A673 (cell line): ENCODE measurements at regions not wholly inside any gene's neighbourhood (a gene's known extent, or its start where the extent isn't known, plus 50 kb on each side); places are given as distances from the start of the nearest gene placed in this dataset.

Experiments
- BruUV-seq: library from RNA; stranded (reverse); fragments of 400-500 nt; replicated peaks from 2 replicates; lab custom pipeline; 2021; lab: Mats Ljungman, UMichigan
- CTCF ChIA-PET: fragments of 300-600 bp; sonication (Branson Sonifier 250); formaldehyde crosslinking; loops from one replicate; lab custom pipeline; 2022; ENCODE audit warnings: antibody characterized with exemption; lab: Charles Lee
- POLR2A ChIA-PET: fragments of 300-600 bp; sonication (Branson Sonifier 250); formaldehyde crosslinking; loops from one replicate; lab custom pipeline; 2022; ENCODE audit warnings: antibody characterized with exemption; ENCODE audit not compliant: low non-redundant PET; lab: Charles Lee
- DNase-seq: peaks from one replicate; pipeline ENCODE4 v3.0.0-alpha.2; 2015; ENCODE audit warnings: low spot score
- H3K27ac ChIP-seq: fragments of 200-600 bp; sonication (generic); 2 replicates; pipeline ENCODE4 v1.5.1; 2016; ENCODE audit warnings: mixed run types, low read depth, mild to moderate bottlenecking, mixed read lengths, antibody characterized with exemption, low read length; ENCODE audit not compliant: poor library complexity, severe bottlenecking
- H3K27me3 ChIP-seq: fragments of 200-600 bp; sonication (generic); replicated peaks from 2 replicates; pipeline ENCODE4 v1.6.1; 2017; ENCODE audit warnings: mixed run types, low read depth, mild to moderate bottlenecking, mixed read lengths, antibody characterized with exemption, low read length; ENCODE audit not compliant: insufficient read depth, poor library complexity
- H3K36me3 ChIP-seq: fragments of 200-600 bp; sonication (generic); 2 replicates; pipeline ENCODE4 v1.6.1; 2016; ENCODE audit warnings: mixed run types, mild to moderate bottlenecking, mixed read lengths, antibody characterized with exemption, low read length; ENCODE audit not compliant: insufficient read depth, poor library complexity, severe bottlenecking
- H3K4me1 ChIP-seq: fragments of 200-600 bp; sonication (generic); 2 replicates; pipeline ENCODE4 v1.6.1; 2017; ENCODE audit warnings: mixed run types, mild to moderate bottlenecking, mixed read lengths, antibody characterized with exemption, low read length; ENCODE audit not compliant: insufficient read depth, poor library complexity, severe bottlenecking
- H3K4me3 ChIP-seq: fragments of 200-600 bp; sonication (generic); 2 replicates; pipeline ENCODE4 v1.5.1; 2016; ENCODE audit warnings: low read depth, mixed run types, mild to moderate bottlenecking, mixed read lengths, low read length; ENCODE audit not compliant: poor library complexity, severe bottlenecking
- H3K9me3 ChIP-seq: fragments of 200-600 bp; sonication (generic); 2 replicates; pipeline ENCODE4 v1.6.1; 2016; ENCODE audit warnings: mixed run types, low read depth, mild to moderate bottlenecking, mixed read lengths, antibody characterized with exemption, low read length; ENCODE audit not compliant: poor library complexity, severe bottlenecking
- CTCF ChIP-seq: fragments of 300-800, 200-600 bp; sonication (generic); conservative IDR thresholded peaks from 2 replicates; pipeline ENCODE4 v1.5.1; 2017; ENCODE audit warnings: low read depth, mild to moderate bottlenecking, antibody characterized with exemption, low read length, moderate library complexity, mixed read lengths
- EZH2 ChIP-seq: fragments of 200-600 bp; sonication (generic); IDR thresholded peaks from 2 replicates; pipeline ENCODE4 v1.6.1; 2017; ENCODE audit warnings: borderline replicate concordance, low read depth, mild to moderate bottlenecking, mixed read lengths, antibody characterized with exemption, low read length; ENCODE audit not compliant: poor library complexity, severe bottlenecking
- intact Hi-C: fragments of 100-400 bp; cut with micrococcal nuclease; formaldehyde crosslinking; loops from one replicate; pipeline ENCODE4 v1.10.0; 2022; ENCODE audit not compliant: unreplicated experiment

- H3K4me1 ChIP-seq, result no peaks in the 10 kb centered on the region
- H3K9me3 ChIP-seq, result no peaks in the 10 kb centered on the region
- H3K27ac ChIP-seq, result no peak overlapping the region
- peak; percentile 19 for DNase-seq
- no peaks in the 10 kb centered on the region for H3K27me3 ChIP-seq
- H3K36me3 ChIP-seq, result no peaks in the 10 kb centered on the region
- BruUV-seq, result no TSS peak
- intact Hi-C loops, result no loop called here
- CTCF ChIA-PET, result no interaction called here
- POLR2A ChIA-PET, result no interaction called here
- TF ChIP-seq EZH2, result no peak
- no peak for TF ChIP-seq CTCF
- no peak overlapping the region for H3K4me3 ChIP-seq
These were observed 1446.4 kb upstream of the WWC1 start for GRCh38 chr5:166845044-166845443.

GRCh38 chr5:166856791-166857190 is 1434.7 kb upstream of the WWC1 start:
- POLR2A ChIA-PET, result no interaction called here

DNA sequence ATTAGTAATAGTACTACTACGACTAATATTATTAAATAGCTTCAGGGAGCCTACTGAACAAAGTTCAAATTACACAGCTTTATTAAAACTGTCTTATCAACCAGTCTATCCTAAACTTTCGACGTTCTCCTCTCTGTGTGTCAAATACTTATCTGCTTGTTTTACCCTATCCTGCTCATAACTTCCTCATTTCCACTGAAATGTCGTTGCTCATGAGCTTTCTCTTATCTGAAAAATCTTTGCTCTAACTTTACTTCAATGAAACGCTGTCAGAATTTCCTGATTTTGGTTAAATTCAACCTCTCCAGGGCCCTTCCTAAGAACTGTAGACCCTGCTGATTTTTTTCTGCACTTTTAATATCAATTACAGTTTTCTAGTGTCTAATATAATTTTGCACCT is 1431.0 kb upstream of the WWC1 start:
- CTCF ChIA-PET, result no interaction called here
- no peaks in the 10 kb centered on the region for H3K9me3 ChIP-seq
- DNase-seq, result no peak
- H3K4me1 ChIP-seq, result no peaks in the 10 kb centered on the region
- no peaks in the 10 kb centered on the region for H3K36me3 ChIP-seq
- TF ChIP-seq CTCF (no peak), EZH2 (no peak)
- BruUV-seq, result no TSS peak
- POLR2A ChIA-PET, result no interaction called here
- intact Hi-C loops, result no loop called here
- peaks cover 6% of the 10 kb centered on the region for H3K27me3 ChIP-seq
- H3K27ac ChIP-seq, result no peak overlapping the region
- H3K4me3 ChIP-seq, result no peak overlapping the region

More at GRCh38 chr5:166856791-166857190, 1434.7 kb upstream of the WWC1 start:
- TF ChIP-seq EZH2 (no peak), CTCF (no peak)
- CTCF ChIA-PET, result no interaction called here
- Histone ChIP-seq H3K4me3 (no peak overlapping the region), H3K36me3 (no peaks in the 10 kb centered on the region), H3K27ac (no peak overlapping the region), H3K27me3 (peaks cover 6% of the 10 kb centered on the region), H3K4me1 (no peaks in the 10 kb centered on the region), H3K9me3 (no peaks in the 10 kb centered on the region)
- intact Hi-C loops, result no loop called here
- no peak for DNase-seq
- no TSS peak for BruUV-seq
